ENCODE measurements at regions not wholly inside any gene's neighbourhood (a gene's known extent, or its start where the extent isn't known, plus 50 kb on each side); places are given as distances from the start of the nearest gene placed in this dataset.

- H3K36me3 ChIP-seq: no peaks in the 10 kb centered on the region
- no peaks in the 10 kb centered on the region for H3K27me3 ChIP-seq
- H4K20me1 ChIP-seq: no peaks in the 10 kb centered on the region
- no peak overlapping the region for H3K27ac ChIP-seq
- TF ChIP-seq Cebpa-rat (IDR thresholded peaks at IDR 0.05): no peak
- H3K9ac ChIP-seq: no peak overlapping the region
- no peak overlapping the region for H3K4me2 ChIP-seq
- no peaks in the 10 kb centered on the region for H3K9me3 ChIP-seq (replicated peaks in 1 of 11)
- no peaks in the 10 kb centered on the region for H3K4me1 ChIP-seq
- H3K4me3 ChIP-seq: no peak overlapping the region
These were observed 57.6 kb upstream of the BLID start for GRCh38 chr11:122173587-122173986.

- H3K27me3 ChIP-seq: no peaks in the 10 kb centered on the region
- H3K27ac ChIP-seq: no peak overlapping the region
- no peaks in the 10 kb centered on the region for H4K20me1 ChIP-seq
- H3K36me3 ChIP-seq: no peaks in the 10 kb centered on the region
- TF ChIP-seq Cebpa-rat (IDR thresholded peaks at IDR 0.05): no peak
- H3K4me3 ChIP-seq: no peak overlapping the region
- no peak overlapping the region for H3K4me2 ChIP-seq
- no peaks in the 10 kb centered on the region for H3K4me1 ChIP-seq
- no peaks in the 10 kb centered on the region for H3K9me3 ChIP-seq (replicated peaks in 1 of 11)
- H3K9ac ChIP-seq: no peak overlapping the region
These were observed 57.0 kb upstream of the BLID start for GRCh38 chr11:122173074-122173450.

GRCh38 chr11:122172352-122173073 lies 56.5 kb upstream of the BLID start:
- H3K9ac ChIP-seq: no peak overlapping the region
- no peaks in the 10 kb centered on the region for H4K20me1 ChIP-seq
- no peaks in the 10 kb centered on the region for H3K9me3 ChIP-seq (replicated peaks in 1 of 11)
- no peaks in the 10 kb centered on the region for H3K27me3 ChIP-seq
- no peak overlapping the region for H3K4me3 ChIP-seq
- H3K36me3 ChIP-seq: no peaks in the 10 kb centered on the region
- no peak overlapping the region for H3K4me2 ChIP-seq
- no peaks in the 10 kb centered on the region for H3K4me1 ChIP-seq
- no peak overlapping the region for H3K27ac ChIP-seq
- TF ChIP-seq Cebpa-rat (IDR thresholded peaks at IDR 0.05): no peak

- H3K4me3 ChIP-seq: no peak overlapping the region
- no peak overlapping the region for H3K9ac ChIP-seq
- no peak overlapping the region for H3K27ac ChIP-seq
- TF ChIP-seq Cebpa-rat (IDR thresholded peaks at IDR 0.05): no peak
- no peaks in the 10 kb centered on the region for H3K9me3 ChIP-seq (replicated peaks in 1 of 11)
- no peaks in the 10 kb centered on the region for H3K4me1 ChIP-seq
- H3K4me2 ChIP-seq: no peak overlapping the region
- H3K36me3 ChIP-seq: no peaks in the 10 kb centered on the region
- H4K20me1 ChIP-seq: no peaks in the 10 kb centered on the region
- no peaks in the 10 kb centered on the region for H3K27me3 ChIP-seq
These were observed 54.9 kb upstream of the BLID start for GRCh38 chr11:122170815-122171475.

- Histone ChIP-seq H3K27me3 (no peaks in the 10 kb centered on the region), H3K27ac (no peak overlapping the region), H3K4me2 (no peak overlapping the region), H3K36me3 (no peaks in the 10 kb centered on the region), H4K20me1 (no peaks in the 10 kb centered on the region), H3K9me3 (replicated peaks in 1 of 11) (no peaks in the 10 kb centered on the region), H3K4me3 (no peak overlapping the region), H3K9ac (no peak overlapping the region), H3K4me1 (no peaks in the 10 kb centered on the region)
- no peak for TF ChIP-seq Cebpa-rat (IDR thresholded peaks at IDR 0.05)
These were observed 52.2 kb upstream of the BLID start for GRCh38 chr11:122168218-122168617.

GRCh38 chr11:122167100-122167499 lies 51.1 kb upstream of the BLID start:
- no peak for TF ChIP-seq Cebpa-rat (IDR thresholded peaks at IDR 0.05)
- Histone ChIP-seq H3K27ac (no peak overlapping the region), H3K4me1 (no peaks in the 10 kb centered on the region), H3K4me2 (no peak overlapping the region), H3K4me3 (no peak overlapping the region), H3K36me3 (no peaks in the 10 kb centered on the region), H3K27me3 (no peaks in the 10 kb centered on the region), H3K9me3 (replicated peaks in 1 of 11) (no peaks in the 10 kb centered on the region), H4K20me1 (no peaks in the 10 kb centered on the region), H3K9ac (no peak overlapping the region)

- H3K9me3 ChIP-seq (replicated peaks in 1 of 11): no peaks in the 10 kb centered on the region
- H3K4me3 ChIP-seq: no peak overlapping the region
- TF ChIP-seq Cebpa-rat (IDR thresholded peaks at IDR 0.05): no peak
- H3K27ac ChIP-seq: no peak overlapping the region
- no peaks in the 10 kb centered on the region for H4K20me1 ChIP-seq
- H3K36me3 ChIP-seq: no peaks in the 10 kb centered on the region
- H3K27me3 ChIP-seq: no peaks in the 10 kb centered on the region
- no peak overlapping the region for H3K4me2 ChIP-seq
- H3K4me1 ChIP-seq: no peaks in the 10 kb centered on the region
- H3K9ac ChIP-seq: no peak overlapping the region
These were observed 49.8 kb upstream of the BLID start for GRCh38 chr11:122165607-122166371.
